ENCODE measurements at regions not wholly inside any gene's neighbourhood (a gene's known extent, or its start where the extent isn't known, plus 50 kb on each side); places are given as distances from the start of the nearest gene placed in this dataset.

- TF ChIP-seq ZNF830 (tag by site-specific recombination; IDR thresholded peaks at IDR 0.05; ENCODE audit: low read depth) (no peak), PRDM10 (tag by site-specific recombination; IDR thresholded peaks at IDR 0.05) (no peak), ZNF311 (tag by site-specific recombination; IDR thresholded peaks at IDR 0.05; ENCODE audit: borderline replicate concordance) (no peak), CTCF (tag by site-specific recombination; IDR thresholded peaks at IDR 0.05) (no peak), ZNF585B (tag by site-specific recombination; IDR thresholded peaks at IDR 0.05) (no peak), MYNN (tag by site-specific recombination; IDR thresholded peaks at IDR 0.05; ENCODE audit: borderline replicate concordance) (no peak), ZIC2 (tag by site-specific recombination; IDR thresholded peaks at IDR 0.05) (no peak), ZNF621 (tag by site-specific recombination; IDR thresholded peaks at IDR 0.05) (no peak)
Measured at GRCh38 chr2:199148076-199148845, 309.5 kb downstream of the SATB2 start.
